MCF 10A (cell line): ENCODE measurements at regions not wholly inside any gene's neighbourhood (a gene's known extent, or its start where the extent isn't known, plus 50 kb on each side); places are given as distances from the start of the nearest gene placed in this dataset.

Experiments used
- BruUV-seq: library from RNA; stranded (reverse); fragments of 400-500 nt; replicated peaks from 2 replicates; lab custom pipeline; 2021; lab: Mats Ljungman, UMichigan
- CTCF ChIA-PET: fragments of 300-600 bp; sonication (Branson Sonifier 250); formaldehyde crosslinking; extraction: SDS; loops from one replicate; lab custom pipeline; 2021; ENCODE audit warnings: antibody characterized with exemption, inconsistent platforms; lab: Yijun Ruan, JAX
- POLR2A ChIA-PET: fragments of 300-600, 350-650 bp; sonication (Branson Sonifier 250); formaldehyde crosslinking; extraction: SDS; loops from one replicate; lab custom pipeline; 2020; ENCODE audit warnings: antibody characterized with exemption, inconsistent platforms; lab: Yijun Ruan, JAX
- DNase-seq: peaks from one replicate; pipeline ENCODE4 v3.0.0-alpha.2; 2018; ENCODE audit not compliant: unreplicated experiment
- H3K27ac Mint-ChIP-seq: one replicate; pipeline ENCODE4 v1.8.0; 2022; ENCODE audit warnings: mild to moderate bottlenecking, low read depth, mixed read lengths; ENCODE audit not compliant: unreplicated experiment
- H3K27me3 Mint-ChIP-seq: one replicate; pipeline ENCODE4 v1.8.0; 2022; ENCODE audit warnings: mixed read lengths; ENCODE audit not compliant: insufficient read depth, unreplicated experiment
- H3K36me3 Mint-ChIP-seq: one replicate; pipeline ENCODE4 v1.8.0; 2022; ENCODE audit warnings: mild to moderate bottlenecking, moderate library complexity, mixed read lengths; ENCODE audit not compliant: insufficient read depth, unreplicated experiment
- H3K4me1 Mint-ChIP-seq: one replicate; pipeline ENCODE4 v1.8.0; 2022; ENCODE audit warnings: mixed read lengths; ENCODE audit not compliant: insufficient read depth, unreplicated experiment
- H3K4me3 Mint-ChIP-seq: one replicate; pipeline ENCODE4 v1.8.0; 2022; ENCODE audit warnings: mild to moderate bottlenecking, moderate library complexity, mixed read lengths; ENCODE audit not compliant: unreplicated experiment
- H3K9me3 Mint-ChIP-seq: one replicate; pipeline ENCODE4 v1.8.0; 2022; ENCODE audit warnings: mixed read lengths; ENCODE audit not compliant: unreplicated experiment
- intact Hi-C: fragments of 100-400 bp; cut with micrococcal nuclease; formaldehyde crosslinking; loops from 2 replicates; pipeline ENCODE4 v1.14.1; 2022
- TF ChIP-seq, protein P1 (sequence below): fragments of 200-600 bp; IDR thresholded peaks from one replicate; pipeline ENCODE4 v1.8.0; 2022; ENCODE audit warnings: antibody characterized with exemption, mild to moderate bottlenecking; ENCODE audit not compliant: unreplicated experiment

DNA sequence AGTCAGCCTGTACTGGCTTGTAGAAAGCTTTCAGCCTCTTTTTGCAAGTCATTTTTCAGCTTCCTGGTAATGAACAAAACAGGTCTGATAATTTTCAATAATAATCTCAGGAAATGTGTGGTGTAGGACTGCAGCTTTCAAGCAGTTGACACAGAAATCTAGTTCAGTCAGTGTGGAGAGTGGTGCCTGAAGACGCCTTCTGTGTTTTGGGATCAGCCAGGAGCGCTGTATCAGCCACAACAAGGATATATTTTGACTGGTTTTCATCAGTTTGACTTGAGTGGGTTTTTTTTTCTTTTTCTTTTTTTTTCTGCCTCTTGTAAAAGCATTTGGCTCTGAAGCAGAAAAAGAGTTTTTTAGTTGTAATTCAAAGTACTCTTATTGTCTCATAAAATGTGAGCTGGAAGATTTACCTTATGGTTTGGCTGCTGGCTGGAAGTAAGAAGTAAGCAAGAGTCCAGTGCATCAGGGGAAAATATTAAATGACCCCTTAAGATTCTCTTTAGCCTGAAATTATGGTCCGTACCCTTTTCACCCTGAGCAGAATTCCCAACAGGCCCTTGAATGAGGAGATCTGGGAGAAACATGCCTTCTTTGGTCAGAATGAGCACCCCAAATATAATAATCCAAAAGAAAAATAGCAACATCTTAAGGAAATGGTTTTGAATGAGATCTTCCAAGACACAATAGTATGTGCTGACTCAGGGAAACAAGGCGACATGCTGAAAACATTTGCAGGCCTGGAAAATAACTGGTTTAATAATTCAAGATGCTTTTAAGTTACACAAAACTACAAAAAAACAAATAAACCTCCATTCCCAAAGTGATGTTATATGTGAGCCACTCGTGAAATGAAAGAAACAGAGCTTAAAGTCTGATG, 332.7 kb upstream of the ADAMTS9 start:
- BruUV-seq: no TSS peak
- Mint-ChIP-seq H3K4me1 (no peaks in the 10 kb centered on the region), H3K27ac (no peak overlapping the region), H3K36me3 (no peaks in the 10 kb centered on the region), H3K27me3 (no peaks in the 10 kb centered on the region), H3K4me3 (no peak overlapping the region), H3K9me3 (no peaks in the 10 kb centered on the region)
- intact Hi-C loops: no loop called here
- TF ChIP-seq, protein P1, sequence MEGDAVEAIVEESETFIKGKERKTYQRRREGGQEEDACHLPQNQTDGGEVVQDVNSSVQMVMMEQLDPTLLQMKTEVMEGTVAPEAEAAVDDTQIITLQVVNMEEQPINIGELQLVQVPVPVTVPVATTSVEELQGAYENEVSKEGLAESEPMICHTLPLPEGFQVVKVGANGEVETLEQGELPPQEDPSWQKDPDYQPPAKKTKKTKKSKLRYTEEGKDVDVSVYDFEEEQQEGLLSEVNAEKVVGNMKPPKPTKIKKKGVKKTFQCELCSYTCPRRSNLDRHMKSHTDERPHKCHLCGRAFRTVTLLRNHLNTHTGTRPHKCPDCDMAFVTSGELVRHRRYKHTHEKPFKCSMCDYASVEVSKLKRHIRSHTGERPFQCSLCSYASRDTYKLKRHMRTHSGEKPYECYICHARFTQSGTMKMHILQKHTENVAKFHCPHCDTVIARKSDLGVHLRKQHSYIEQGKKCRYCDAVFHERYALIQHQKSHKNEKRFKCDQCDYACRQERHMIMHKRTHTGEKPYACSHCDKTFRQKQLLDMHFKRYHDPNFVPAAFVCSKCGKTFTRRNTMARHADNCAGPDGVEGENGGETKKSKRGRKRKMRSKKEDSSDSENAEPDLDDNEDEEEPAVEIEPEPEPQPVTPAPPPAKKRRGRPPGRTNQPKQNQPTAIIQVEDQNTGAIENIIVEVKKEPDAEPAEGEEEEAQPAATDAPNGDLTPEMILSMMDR: no peak
- POLR2A ChIA-PET: no interaction called here
- DNase-seq: no peak
- CTCF ChIA-PET: interaction anchor here (0.6 kb wide), 1 partner anchor 150 kb away, joined by 4 read pairs; no protein-coding TSS in a partner anchor

DNA sequence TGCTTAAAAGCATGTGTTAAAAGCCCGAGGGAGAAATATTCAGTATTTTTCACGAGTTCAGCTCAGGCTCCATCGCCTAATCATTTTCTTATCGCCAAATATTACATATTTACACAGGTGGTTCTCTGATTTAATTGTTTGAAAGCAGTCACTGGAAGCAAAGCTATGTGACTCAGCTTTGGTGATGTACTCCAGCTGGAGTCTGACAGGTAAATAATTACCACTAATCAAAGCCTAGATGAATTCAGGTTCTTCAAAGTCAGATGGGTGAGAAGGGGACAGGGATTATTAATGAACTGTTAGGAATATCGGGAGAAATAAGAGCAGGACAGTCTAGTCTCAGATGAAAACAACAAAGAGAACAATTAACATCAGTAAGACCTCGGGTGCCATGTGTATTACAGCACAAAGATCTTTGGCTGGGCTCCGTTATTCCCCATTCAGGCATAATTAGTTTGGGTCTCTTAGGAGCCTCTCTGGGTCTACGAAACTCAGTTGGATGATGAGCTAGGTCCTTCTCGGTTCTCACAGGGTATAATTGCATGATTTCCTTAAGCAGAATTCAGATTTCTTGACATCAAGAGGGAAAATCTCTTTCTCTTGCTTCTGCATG, 331.7 kb upstream of the ADAMTS9 start:
- no peaks in the 10 kb centered on the region for H3K4me1 Mint-ChIP-seq
- ChIA-PET CTCF (interaction anchor here (0.6 kb wide), 3 partner anchors 63 to 1918 kb away, joined by 3 to 4 read pairs (median 4); no protein-coding TSS in a partner anchor), POLR2A (no interaction called here)
- no peak overlapping the region for H3K4me3 Mint-ChIP-seq
- no peaks in the 10 kb centered on the region for H3K36me3 Mint-ChIP-seq
- no peak for DNase-seq
- no peak overlapping the region for H3K27ac Mint-ChIP-seq
- H3K9me3 Mint-ChIP-seq: no peaks in the 10 kb centered on the region
- H3K27me3 Mint-ChIP-seq: no peaks in the 10 kb centered on the region
- TF ChIP-seq, protein P1: no peak
- intact Hi-C loops: no loop called here
- BruUV-seq: no TSS peak

DNA sequence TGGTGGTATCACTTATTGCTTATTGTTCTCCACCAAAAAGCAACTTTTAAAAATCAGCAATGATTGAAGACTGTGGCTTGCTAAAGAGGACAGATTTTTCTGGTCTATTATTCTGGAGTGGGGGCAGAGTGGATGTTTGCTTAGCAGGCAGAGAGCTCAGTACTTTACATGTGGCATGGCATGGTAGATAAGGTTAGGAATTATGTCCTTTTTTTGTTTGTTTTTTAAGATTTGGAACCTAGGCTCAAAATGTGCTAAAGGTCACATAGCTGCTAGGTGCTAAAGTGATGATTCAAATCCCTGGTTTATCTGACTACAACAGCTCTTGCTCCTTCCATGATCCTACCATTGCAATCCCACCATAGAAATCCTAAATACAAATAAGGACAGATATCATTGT, 331.0 kb upstream of the ADAMTS9 start:
- no peak overlapping the region for H3K27ac Mint-ChIP-seq
- H3K27me3 Mint-ChIP-seq: no peaks in the 10 kb centered on the region
- H3K4me3 Mint-ChIP-seq: no peak overlapping the region
- H3K36me3 Mint-ChIP-seq: no peaks in the 10 kb centered on the region
- intact Hi-C loops: no loop called here
- TF ChIP-seq, protein P1: no peak
- no TSS peak for BruUV-seq
- DNase-seq: no peak
- ChIA-PET CTCF (interaction anchor here (0.6 kb wide), 1 partner anchor 62 kb away, joined by 3 read pairs; no protein-coding TSS in a partner anchor), POLR2A (no interaction called here)
- no peaks in the 10 kb centered on the region for H3K4me1 Mint-ChIP-seq
- H3K9me3 Mint-ChIP-seq: no peaks in the 10 kb centered on the region

DNA sequence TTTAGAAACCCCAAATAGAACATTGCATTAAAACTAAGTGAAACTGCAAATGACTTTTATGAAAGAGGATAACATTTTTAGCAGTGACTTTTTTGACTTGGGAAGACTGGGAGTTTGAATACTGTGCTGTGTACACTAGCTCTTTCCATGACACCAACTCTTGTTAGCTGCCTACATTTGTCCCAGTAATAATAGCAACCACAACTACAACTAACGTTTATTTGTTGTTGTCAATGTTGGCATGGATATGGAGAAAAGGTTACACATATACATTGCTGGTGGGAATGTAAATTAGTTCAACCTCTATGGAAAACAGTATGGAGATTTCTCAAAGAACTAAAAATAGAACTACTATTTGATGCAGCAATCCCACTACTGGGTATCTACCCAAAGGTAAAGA, 329.6 kb upstream of the ADAMTS9 start:
- Mint-ChIP-seq H3K27me3 (no peaks in the 10 kb centered on the region), H3K9me3 (no peaks in the 10 kb centered on the region), H3K36me3 (no peaks in the 10 kb centered on the region), H3K4me3 (no peak overlapping the region), H3K4me1 (no peaks in the 10 kb centered on the region), H3K27ac (no peak overlapping the region)
- ChIA-PET CTCF (interaction anchor here (0.7 kb wide), 1 partner anchor 736 kb away, joined by 4 read pairs; no protein-coding TSS in a partner anchor), POLR2A (interaction anchor here (0.7 kb wide), 1 partner anchor 1491 kb away, joined by 3 read pairs; no protein-coding TSS in a partner anchor)
- no peak for DNase-seq
- TF ChIP-seq, protein P1: no peak
- BruUV-seq: no TSS peak
- intact Hi-C loops: no loop called here
